Activated CD4-positive, alpha-beta memory T cell treated with anti-CD3 and anti-CD28 coated beads, Interleukin-2, amount 10 ng/mL, durations not matched to agents 7 days and 5 days (primary cell): ENCODE measurements at regions not wholly inside any gene's neighbourhood (a gene's known extent, or its start where the extent isn't known, plus 50 kb on each side); places are given as distances from the start of the nearest gene placed in this dataset.
"Not testable (repeated sequence)": the region's sequence is repeated elsewhere in the genome, so short reads cannot be mapped to it uniquely, and the experiment has no call there.

Experiments
- CTCF ChIA-PET: fragments of 350-600 bp; sonication (Branson Sonifier 250); formaldehyde crosslinking; loops from one replicate; lab custom pipeline; 2021; ENCODE audit warnings: antibody characterized with exemption, inconsistent platforms; lab: Charles Lee
- POLR2A ChIA-PET: fragments of 350-600 bp; sonication (Branson Sonifier 250); formaldehyde crosslinking; loops from one replicate; lab custom pipeline; 2021; ENCODE audit warnings: antibody characterized with exemption; lab: Charles Lee
- DNase-seq: peaks from one replicate; pipeline ENCODE4 v3.0.0-alpha.2; 2020
- H3K27ac Mint-ChIP-seq: one replicate; pipeline ENCODE4 v1.8.0; 2021; ENCODE audit warnings: mild to moderate bottlenecking, mixed read lengths
- H3K27me3 Mint-ChIP-seq: one replicate; pipeline ENCODE4 v1.8.0; 2021; ENCODE audit warnings: mixed read lengths
- H3K36me3 Mint-ChIP-seq: one replicate; pipeline ENCODE4 v1.8.0; 2021; ENCODE audit warnings: low read depth, mixed read lengths
- H3K4me1 Mint-ChIP-seq: one replicate; pipeline ENCODE4 v1.8.0; 2021; ENCODE audit warnings: mixed read lengths
- H3K4me3 Mint-ChIP-seq: one replicate; pipeline ENCODE4 v1.8.0; 2021; ENCODE audit warnings: mild to moderate bottlenecking, mixed read lengths
- H3K9me3 Mint-ChIP-seq: one replicate; pipeline ENCODE4 v1.8.0; 2021; ENCODE audit warnings: mixed read lengths

DNA sequence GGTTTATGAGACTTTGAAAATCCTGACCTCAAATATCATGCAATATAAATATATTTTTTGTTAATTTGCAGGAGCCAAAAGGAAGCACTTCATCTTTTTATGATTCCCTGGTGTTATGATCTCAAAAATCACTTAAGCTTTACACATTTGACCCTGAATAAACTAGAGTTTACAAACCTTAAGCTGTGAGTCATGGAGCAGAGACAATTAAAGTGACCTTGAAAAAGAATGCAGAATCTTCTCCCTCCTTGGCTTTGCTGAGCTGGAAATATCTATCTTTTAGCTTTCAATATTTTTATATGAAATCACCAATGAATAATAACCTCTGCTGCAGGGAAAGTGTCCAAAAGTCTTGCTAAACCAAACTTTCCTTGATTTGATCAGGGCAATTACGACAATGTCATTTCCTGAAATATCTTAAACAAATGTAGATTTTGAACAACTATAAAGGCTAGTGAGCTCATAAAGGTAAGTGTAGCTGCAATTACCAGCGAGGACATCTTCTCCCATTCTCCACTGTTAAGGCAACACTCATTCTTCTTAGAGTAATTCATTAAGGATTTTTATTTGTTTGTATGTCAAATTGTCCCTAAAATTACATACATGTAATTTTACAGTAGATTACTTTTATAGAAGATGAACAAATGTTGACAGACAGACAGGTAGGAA, 747.0 kb upstream of the LUZP2 start:
- peaks cover 5% of the 10 kb centered on the region for H3K9me3 Mint-ChIP-seq

DNA sequence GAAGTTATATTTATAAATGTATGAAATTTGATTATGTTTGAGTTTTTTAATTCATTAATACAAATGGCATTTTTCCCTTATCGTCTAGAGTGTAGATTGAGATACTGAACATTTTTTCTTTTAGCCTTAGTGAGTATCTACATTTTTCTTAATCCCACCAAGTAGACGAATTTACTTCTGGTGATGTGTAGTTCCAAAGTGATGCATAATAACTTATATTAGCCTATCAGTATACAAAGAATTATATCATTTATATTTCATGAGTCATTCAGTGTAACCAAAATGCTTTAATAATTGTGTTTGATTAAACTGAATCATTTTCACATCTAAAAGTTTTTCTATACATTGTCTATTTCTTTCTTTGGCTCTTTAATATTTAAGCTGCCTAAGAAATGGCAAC, 745.6 kb upstream of the LUZP2 start:
- no peaks in the 10 kb centered on the region for H3K36me3 Mint-ChIP-seq
- H3K4me1 Mint-ChIP-seq = no peaks in the 10 kb centered on the region
- no peak for DNase-seq
- H3K27me3 Mint-ChIP-seq = no peaks in the 10 kb centered on the region
- no peak overlapping the region for H3K4me3 Mint-ChIP-seq
- CTCF ChIA-PET = no interaction called here
- no peak overlapping the region for H3K27ac Mint-ChIP-seq
- POLR2A ChIA-PET = no interaction called here
- H3K9me3 Mint-ChIP-seq = peaks cover 13% of the 10 kb centered on the region

More for the DNA sequence above, 747.0 kb upstream of the LUZP2 start:
- DNase-seq = no peak
- Mint-ChIP-seq H3K4me3 (no peak overlapping the region), H3K4me1 (no peaks in the 10 kb centered on the region), H3K36me3 (no peaks in the 10 kb centered on the region), H3K27ac (no peak overlapping the region), H3K27me3 (no peaks in the 10 kb centered on the region)
- POLR2A ChIA-PET = no interaction called here
- CTCF ChIA-PET = no interaction called here

DNA sequence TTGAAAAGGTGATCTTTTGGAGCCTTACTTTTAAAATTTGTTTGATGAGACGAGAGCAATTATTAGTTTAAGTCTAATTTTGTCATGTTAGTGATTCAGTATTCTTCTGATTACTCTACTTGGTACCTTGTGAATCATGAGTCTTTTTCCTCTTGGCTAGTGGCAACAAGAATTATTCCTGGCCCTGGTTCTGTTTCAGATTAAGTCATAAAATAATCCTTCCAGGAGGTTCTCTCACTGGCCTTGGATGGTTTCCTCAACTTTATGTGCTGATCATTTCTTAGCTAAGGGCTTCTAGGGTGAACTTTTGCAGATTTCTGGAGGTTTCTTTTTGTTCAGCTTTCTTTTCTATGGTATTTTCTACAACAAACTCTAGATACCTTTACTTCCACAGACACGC, 741.8 kb upstream of the LUZP2 start:
- ChIA-PET POLR2A (no interaction called here), CTCF (no interaction called here)
- Mint-ChIP-seq H3K27me3 (no peaks in the 10 kb centered on the region), H3K9me3 (peaks cover 9% of the 10 kb centered on the region), H3K4me3 (no peak overlapping the region), H3K36me3 (no peaks in the 10 kb centered on the region), H3K4me1 (no peaks in the 10 kb centered on the region), H3K27ac (no peak overlapping the region)
- DNase-seq = no peak

DNA sequence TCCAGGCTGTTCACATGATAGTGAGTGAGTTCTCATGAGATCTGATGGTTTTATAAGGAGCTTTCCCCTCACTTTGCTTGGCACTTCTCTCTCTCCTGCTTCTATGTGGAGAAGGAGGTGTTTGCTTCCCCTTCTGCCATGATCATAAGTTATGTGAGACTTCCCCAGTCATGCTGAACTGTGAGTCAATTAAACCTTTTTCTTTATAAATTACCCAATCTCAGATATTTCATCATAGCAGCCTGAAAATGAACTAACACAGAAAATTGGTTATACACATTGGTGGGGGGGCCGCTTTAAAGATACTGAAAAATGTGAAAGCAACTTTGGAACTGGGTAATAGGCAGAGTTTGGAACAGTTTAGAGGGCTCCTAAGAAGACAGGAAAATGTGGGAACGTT, 741.1 kb upstream of the LUZP2 start:
- Mint-ChIP-seq H3K4me1 (no peaks in the 10 kb centered on the region), H3K9me3 (peaks cover 9% of the 10 kb centered on the region), H3K27me3 (no peaks in the 10 kb centered on the region), H3K36me3 (no peaks in the 10 kb centered on the region), H3K4me3 (no peak overlapping the region), H3K27ac (no peak overlapping the region)
- no peak for DNase-seq
- ChIA-PET POLR2A (no interaction called here), CTCF (no interaction called here)

DNA sequence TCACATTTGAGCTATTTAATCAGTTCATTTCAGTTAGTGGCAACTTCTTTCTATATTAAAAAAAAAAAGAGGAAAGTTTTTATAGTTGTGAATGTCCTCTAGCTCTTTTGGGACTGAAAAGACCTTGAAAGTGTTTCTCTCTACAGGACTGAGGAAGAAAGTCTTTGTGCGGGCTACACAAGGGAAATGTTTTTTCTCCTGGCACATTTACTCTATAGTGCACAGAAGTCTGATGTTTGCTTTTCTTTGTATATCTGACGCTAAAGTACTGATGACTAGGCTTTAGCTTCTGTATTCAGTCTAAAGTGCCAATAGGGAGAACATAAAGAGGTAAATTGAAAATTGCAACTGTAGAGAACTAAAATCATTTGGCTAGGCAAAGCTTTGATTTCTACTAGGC, 737.4 kb upstream of the LUZP2 start:
- no peak overlapping the region for H3K27ac Mint-ChIP-seq
- no peaks in the 10 kb centered on the region for H3K27me3 Mint-ChIP-seq
- no peaks in the 10 kb centered on the region for H3K4me1 Mint-ChIP-seq
- ChIA-PET CTCF (no interaction called here), POLR2A (no interaction called here)
- H3K9me3 Mint-ChIP-seq = peaks cover 13% of the 10 kb centered on the region
- no peak overlapping the region for H3K4me3 Mint-ChIP-seq
- H3K36me3 Mint-ChIP-seq = no peaks in the 10 kb centered on the region
- DNase-seq = no peak

DNA sequence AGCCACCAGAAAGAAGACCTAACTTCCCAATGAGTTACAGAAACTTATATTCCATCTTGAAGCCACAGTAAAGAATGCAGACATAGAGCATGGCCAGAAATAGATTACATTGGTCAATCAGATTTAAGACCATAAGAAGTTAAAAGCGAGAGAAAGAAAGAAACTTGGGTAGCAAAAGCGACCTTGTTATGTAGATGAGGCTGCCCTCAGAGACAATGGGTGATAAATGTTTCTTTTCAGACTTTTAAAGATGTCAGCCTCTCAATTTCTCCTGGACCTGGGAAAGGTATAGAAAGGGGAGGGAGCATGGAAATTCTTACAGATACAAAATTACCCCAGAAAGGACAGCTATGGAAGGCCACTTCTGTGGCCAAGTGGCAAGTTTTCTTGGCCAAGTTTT, 732.6 kb upstream of the LUZP2 start:
- Mint-ChIP-seq H3K27ac (no peak overlapping the region), H3K9me3 (peaks cover 3% of the 10 kb centered on the region), H3K27me3 (no peaks in the 10 kb centered on the region), H3K36me3 (no peaks in the 10 kb centered on the region), H3K4me1 (no peaks in the 10 kb centered on the region), H3K4me3 (no peak overlapping the region)
- ChIA-PET CTCF (no interaction called here), POLR2A (no interaction called here)
- DNase-seq = no peak

DNA sequence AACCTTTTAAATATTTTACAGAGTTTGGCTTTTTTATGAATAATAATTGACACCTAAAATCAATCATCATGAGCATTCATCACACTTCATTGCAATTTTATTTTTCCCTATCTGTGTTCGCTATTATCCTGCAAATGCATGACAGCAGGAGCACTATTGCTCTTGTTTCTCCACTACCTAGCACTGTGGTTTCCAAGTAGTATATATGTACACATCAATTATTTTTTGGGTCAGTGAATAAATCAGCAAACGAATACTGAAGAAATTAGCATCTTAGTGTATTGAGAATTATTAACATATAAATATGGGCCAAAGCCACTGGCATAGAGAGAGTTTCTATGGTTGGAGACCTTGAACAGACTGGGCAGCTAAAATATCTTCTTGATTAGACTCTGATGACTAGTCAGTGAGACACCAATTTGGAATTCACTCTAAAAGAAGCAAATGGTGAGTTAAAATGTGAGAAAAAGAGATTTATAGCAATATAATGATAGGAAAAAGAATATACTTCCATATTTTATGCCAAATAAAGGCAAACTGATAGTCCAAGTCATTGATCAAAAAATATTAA, 731.1 kb upstream of the LUZP2 start:
- DNase-seq = no peak
- POLR2A ChIA-PET = no interaction called here
- Mint-ChIP-seq H3K4me1 (no peaks in the 10 kb centered on the region), H3K9me3 (peaks cover 3% of the 10 kb centered on the region), H3K27me3 (no peaks in the 10 kb centered on the region), H3K27ac (no peak overlapping the region), H3K36me3 (no peaks in the 10 kb centered on the region), H3K4me3 (no peak overlapping the region)
- CTCF ChIA-PET = no interaction called here

DNA sequence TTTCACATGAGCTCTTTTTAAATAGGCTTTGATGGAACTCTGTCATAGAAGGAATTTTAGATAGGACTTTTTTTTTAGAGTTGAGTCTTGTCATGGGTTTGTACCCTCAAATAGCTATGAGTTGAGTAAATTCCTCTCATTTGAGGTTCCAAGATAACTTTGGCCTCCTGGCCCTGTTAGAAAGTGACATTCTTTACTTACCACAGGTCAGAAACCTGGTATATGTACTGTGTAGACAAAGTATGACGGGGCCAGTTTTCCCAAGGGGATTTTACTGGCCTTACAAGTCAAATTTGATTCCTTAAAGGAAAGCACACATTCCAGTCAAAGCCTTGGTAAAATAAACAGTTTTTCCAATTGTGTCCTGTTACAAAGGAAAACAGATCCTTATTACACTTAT, 729.3 kb upstream of the LUZP2 start:
- Mint-ChIP-seq H3K4me1 (no peaks in the 10 kb centered on the region), H3K9me3 (peaks cover 7% of the 10 kb centered on the region), H3K4me3 (no peak overlapping the region), H3K36me3 (no peaks in the 10 kb centered on the region), H3K27ac (no peak overlapping the region), H3K27me3 (no peaks in the 10 kb centered on the region)
- POLR2A ChIA-PET = no interaction called here
- CTCF ChIA-PET = no interaction called here
- DNase-seq = no peak

DNA sequence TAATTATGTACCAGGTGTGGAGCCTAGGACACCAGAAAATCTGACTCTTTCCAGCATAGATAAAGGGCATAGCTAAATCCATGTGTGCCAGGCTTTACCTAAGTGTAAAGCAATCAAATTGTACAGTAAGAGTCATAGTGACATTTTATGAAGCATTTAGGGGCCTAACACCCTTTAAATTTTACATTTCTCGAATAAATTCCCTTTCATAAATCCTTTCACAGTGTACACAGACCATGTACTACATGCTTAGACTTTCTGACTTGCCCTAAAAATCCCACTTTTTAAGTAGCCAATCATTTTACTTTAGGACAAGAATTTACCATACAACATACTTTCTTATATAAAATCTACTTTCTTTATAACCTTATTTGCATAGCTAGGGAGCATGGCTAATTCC, 727.6 kb upstream of the LUZP2 start:
- peaks cover 4% of the 10 kb centered on the region for H3K9me3 Mint-ChIP-seq
- DNase-seq = no peak
- H3K4me1 Mint-ChIP-seq = no peaks in the 10 kb centered on the region
- POLR2A ChIA-PET = no interaction called here
- no peak overlapping the region for H3K27ac Mint-ChIP-seq
- H3K36me3 Mint-ChIP-seq = no peaks in the 10 kb centered on the region
- no peak overlapping the region for H3K4me3 Mint-ChIP-seq
- CTCF ChIA-PET = no interaction called here
- no peaks in the 10 kb centered on the region for H3K27me3 Mint-ChIP-seq

DNA sequence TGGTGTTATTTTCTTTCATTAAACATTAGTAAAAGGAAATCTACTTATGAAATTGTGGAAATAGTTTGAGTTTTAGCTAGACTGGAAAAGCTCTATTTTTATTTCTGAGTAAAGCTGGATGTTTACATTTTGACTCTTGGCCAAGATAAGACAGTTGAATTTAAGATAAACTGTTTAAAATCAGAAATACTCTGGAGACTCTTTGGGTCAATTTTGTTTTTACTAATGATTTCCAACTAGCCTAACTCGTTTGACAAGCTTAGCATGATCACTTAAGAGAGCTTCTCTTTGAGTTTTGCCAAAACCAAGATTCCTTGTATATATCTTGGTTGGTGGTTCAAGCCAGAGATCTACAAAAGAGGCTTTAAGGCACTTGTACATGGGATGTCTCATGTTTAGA, 724.8 kb upstream of the LUZP2 start:
- Mint-ChIP-seq H3K27me3 (no peaks in the 10 kb centered on the region), H3K4me3 (no peak overlapping the region), H3K4me1 (no peaks in the 10 kb centered on the region), H3K36me3 (no peaks in the 10 kb centered on the region), H3K9me3 (peaks cover 4% of the 10 kb centered on the region), H3K27ac (no peak overlapping the region)
- no peak for DNase-seq
- ChIA-PET POLR2A (no interaction called here), CTCF (no interaction called here)

DNA sequence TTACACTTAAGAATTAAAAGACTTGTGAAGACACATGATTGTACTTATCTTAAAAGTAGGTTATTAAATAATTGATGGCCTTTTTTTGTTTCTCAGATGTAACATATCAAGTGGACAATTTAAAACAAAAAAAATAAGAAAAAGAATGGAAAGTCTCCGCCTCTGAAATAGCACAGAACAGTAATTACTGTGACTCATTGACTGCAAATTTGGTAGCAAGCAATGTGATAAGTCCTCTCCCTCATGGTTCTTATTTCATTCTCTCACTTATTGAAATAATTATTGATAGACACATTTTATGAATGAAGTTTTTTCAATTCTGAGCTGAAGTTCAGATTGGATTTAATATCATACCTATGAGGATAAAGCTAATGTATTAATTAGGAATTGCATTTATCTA, 717.9 kb upstream of the LUZP2 start:
- ChIA-PET CTCF (interaction anchor here (0.6 kb wide), 1 partner anchor 34 kb away, joined by 6 read pairs; no protein-coding TSS in a partner anchor), POLR2A (no interaction called here)
- no peaks in the 10 kb centered on the region for H3K36me3 Mint-ChIP-seq
- H3K4me3 Mint-ChIP-seq = no peak overlapping the region
- no peaks in the 10 kb centered on the region for H3K4me1 Mint-ChIP-seq
- H3K9me3 Mint-ChIP-seq = no peaks in the 10 kb centered on the region
- no peaks in the 10 kb centered on the region for H3K27me3 Mint-ChIP-seq
- no peak overlapping the region for H3K27ac Mint-ChIP-seq
- no peak for DNase-seq

DNA sequence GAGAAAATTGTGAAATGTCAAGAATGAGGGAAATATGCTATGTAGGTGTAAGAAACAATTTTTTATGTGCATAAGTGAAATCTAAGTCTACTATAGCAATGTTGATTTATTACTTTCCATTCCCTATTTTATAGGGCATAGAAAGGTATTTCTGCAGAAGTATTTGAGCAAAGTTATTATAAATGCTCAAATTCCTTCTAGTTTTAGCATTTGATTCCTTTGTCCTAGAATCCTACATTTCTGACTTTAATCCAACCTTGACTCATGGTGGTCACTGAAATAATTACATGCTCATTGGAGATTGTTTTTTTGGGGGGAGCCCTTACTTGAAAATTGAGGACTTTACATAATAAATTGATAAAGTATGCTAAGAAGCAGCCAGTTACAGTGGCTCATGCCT, 716.6 kb upstream of the LUZP2 start:
- CTCF ChIA-PET = no interaction called here
- Mint-ChIP-seq H3K9me3 (peaks cover 3% of the 10 kb centered on the region), H3K27ac (no peak overlapping the region), H3K4me3 (no peak overlapping the region), H3K4me1 (no peaks in the 10 kb centered on the region), H3K27me3 (no peaks in the 10 kb centered on the region), H3K36me3 (no peaks in the 10 kb centered on the region)
- DNase-seq = no peak
- POLR2A ChIA-PET = no interaction called here

DNA sequence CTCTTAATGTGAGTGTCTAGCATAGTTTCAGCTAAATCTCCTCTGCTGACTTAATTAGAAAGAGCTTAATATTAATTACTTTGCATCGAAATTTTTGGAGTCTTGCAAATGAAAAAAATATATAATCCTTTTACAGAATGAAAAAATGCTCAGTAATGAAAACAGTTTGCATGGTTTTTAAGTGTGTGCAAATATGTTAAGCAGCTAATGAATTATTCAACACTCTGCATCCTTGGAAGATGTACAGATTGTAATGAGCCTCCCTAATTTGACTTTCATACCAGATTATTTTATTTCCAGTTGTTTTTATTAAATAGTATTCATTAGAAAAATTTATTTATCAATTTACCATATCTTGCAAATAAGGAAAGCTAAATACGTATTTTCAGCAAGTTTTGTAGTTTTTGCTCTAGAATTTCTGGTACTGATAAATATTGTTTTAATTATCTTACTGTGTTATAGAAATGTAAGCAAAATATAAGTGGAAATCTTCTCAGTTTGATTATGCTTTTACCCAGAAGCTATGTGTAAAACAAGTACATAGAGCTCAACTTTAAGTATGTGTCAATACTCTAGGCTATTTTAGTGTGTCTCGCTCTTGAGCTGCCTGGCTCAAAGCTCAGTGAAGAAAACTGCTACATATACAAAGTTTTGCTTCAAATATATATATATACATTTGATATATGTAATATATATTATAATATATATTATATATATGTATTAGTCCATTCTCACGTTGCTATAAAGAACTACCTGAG, 714.9 kb upstream of the LUZP2 start:
- Mint-ChIP-seq H3K27ac (no peak overlapping the region), H3K4me3 (no peak overlapping the region), H3K36me3 (no peaks in the 10 kb centered on the region), H3K4me1 (no peaks in the 10 kb centered on the region), H3K9me3 (peaks cover 6% of the 10 kb centered on the region), H3K27me3 (no peaks in the 10 kb centered on the region)
- no peak for DNase-seq
- POLR2A ChIA-PET = no interaction called here
- CTCF ChIA-PET = no interaction called here

DNA sequence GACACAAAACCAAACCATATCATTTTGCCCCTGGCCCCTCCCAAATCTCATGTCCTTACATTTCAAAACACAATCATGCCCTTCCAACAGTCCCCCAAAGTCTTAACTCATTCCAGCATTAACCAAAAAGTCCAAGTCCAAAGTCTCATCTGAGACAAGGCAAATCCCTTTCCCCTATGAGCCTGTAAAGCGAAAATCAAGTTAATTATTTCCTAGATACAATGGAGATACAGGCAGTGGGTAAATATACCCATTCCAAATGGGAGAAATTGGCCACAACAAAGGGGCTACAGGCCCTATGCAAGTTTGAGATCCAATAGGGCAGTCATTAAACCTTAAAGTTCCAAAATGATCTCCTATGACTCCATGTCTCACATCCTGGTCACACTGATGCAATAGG, 709.9 kb upstream of the LUZP2 start:
- H3K36me3 Mint-ChIP-seq, CTCF ChIA-PET, H3K9me3 Mint-ChIP-seq, POLR2A ChIA-PET, DNase-seq, H3K4me1 Mint-ChIP-seq, H3K27me3 Mint-ChIP-seq, H3K27ac Mint-ChIP-seq, H3K4me3 Mint-ChIP-seq: not testable (repeated sequence)
